GM12875 (cell line): ENCODE measurements at regions not wholly inside any gene's neighbourhood (a gene's known extent, or its start where the extent isn't known, plus 50 kb on each side); places are given as distances from the start of the nearest gene placed in this dataset.
"Not testable (repeated sequence)": the region's sequence is repeated elsewhere in the genome, so short reads cannot be mapped to it uniquely, and the experiment has no call there.

Source experiments
- H3K4me3 ChIP-seq: one replicate; pipeline ENCODE4 v1.5.1; 2011; ENCODE audit warnings: low read depth, low read length, control low read depth
- CTCF ChIP-seq: IDR thresholded peaks from 2 replicates; pipeline ENCODE4 v1.5.1; 2011; ENCODE audit warnings: low read depth, mild to moderate bottlenecking, control low read depth, inconsistent platforms, low read length, moderate library complexity, borderline replicate concordance; ENCODE audit not compliant: insufficient read depth

GRCh38 chr17:71202449-71202848, 918.4 kb upstream of the SOX9 start:
- no peak overlapping the region for H3K4me3 ChIP-seq
- no peak for TF ChIP-seq CTCF

- no peak for TF ChIP-seq CTCF
- H3K4me3 ChIP-seq, result no peak overlapping the region
Measured at GRCh38 chr17:71203953-71204352, 916.9 kb upstream of the SOX9 start.

GRCh38 chr17:71205951-71206350, 914.9 kb upstream of the SOX9 start:
- not testable (repeated sequence) for H3K4me3 ChIP-seq

GRCh38 chr17:71208111-71208704, 912.6 kb upstream of the SOX9 start:
- no peak for TF ChIP-seq CTCF
- H3K4me3 ChIP-seq, result no peak overlapping the region

GRCh38 chr17:71213936-71214335, 906.9 kb upstream of the SOX9 start:
- no peak overlapping the region for H3K4me3 ChIP-seq
- no peak for TF ChIP-seq CTCF

GRCh38 chr17:71217769-71218168, 903.1 kb upstream of the SOX9 start:
- no peak for TF ChIP-seq CTCF
- no peak overlapping the region for H3K4me3 ChIP-seq

- H3K4me3 ChIP-seq, result no peak overlapping the region
- no peak for TF ChIP-seq CTCF
Measured at GRCh38 chr17:71224824-71225575, 895.8 kb upstream of the SOX9 start.
